Thymus (tissue), 11 donors: ENCODE measurements at regions not wholly inside any gene's neighbourhood (a gene's known extent, or its start where the extent isn't known, plus 50 kb on each side); places are given as distances from the start of the nearest gene placed in this dataset.

Source experiments
- DNase-seq, 9 donors: peaks; one replicate each; pipeline ENCODE4 v3.0.0-alpha.2; 2013; ENCODE audit warnings: low spot score in 9 of 9, low read depth in 6 of 9, missing footprints in 1 of 9
- H3K27ac ChIP-seq, 2 donors: one replicate each; pipeline ENCODE4 v1.5.1; 2013; ENCODE audit warnings: control low read depth in 1 of 2, low read depth in 1 of 2, low read length in 1 of 2, mild to moderate bottlenecking in 1 of 2, moderate library complexity in 1 of 2
- H3K27me3 ChIP-seq, 2 donors: one replicate each; pipeline ENCODE4 v1.5.1; 2013; ENCODE audit warnings: low read length in 1 of 2; ENCODE audit not compliant: control insufficient read depth in 2 of 2, insufficient read depth in 1 of 2
- H3K36me3 ChIP-seq, 2 donors: one replicate each; pipeline ENCODE4 v1.5.1; 2013; ENCODE audit warnings: low read length in 1 of 2, mild to moderate bottlenecking in 1 of 2, moderate library complexity in 1 of 2; ENCODE audit not compliant: control insufficient read depth in 2 of 2, insufficient read depth in 2 of 2
- H3K4me1 ChIP-seq, 2 donors: one replicate each; pipeline ENCODE4 v1.5.1; 2013; ENCODE audit warnings: low read length in 2 of 2; ENCODE audit not compliant: control insufficient read depth in 2 of 2, insufficient read depth in 2 of 2
- H3K4me3 ChIP-seq, 2 donors: one replicate each; pipeline ENCODE4 v1.5.1; 2013; ENCODE audit warnings: low read length in 2 of 2, control low read depth in 1 of 2, mild to moderate bottlenecking in 1 of 2
- H3K9me3 ChIP-seq, 2 donors: one replicate each; pipeline ENCODE4 v1.5.1; 2013; ENCODE audit warnings: low read length in 1 of 2, mild to moderate bottlenecking in 1 of 2; ENCODE audit not compliant: control insufficient read depth in 2 of 2, insufficient read depth in 1 of 2
- WGBS: extraction: QIAGEN DNeasy Blood & Tissue Kit; methylation state at CpG from one replicate; pipeline ENCODE4 v1.1.7; 2013; 5-methylcytosine and 5-hydroxymethylcytosine counted together
- donor health status: healthy.

- no peaks in the 10 kb centered on the region for H3K36me3 ChIP-seq
- H3K4me1 ChIP-seq = no peaks in the 10 kb centered on the region
- 69% methylated on average over 5 of the region's 5 CpGs for WGBS
- DNase-seq = no peak
- no peak overlapping the region for H3K27ac ChIP-seq
- H3K4me3 ChIP-seq = no peak overlapping the region
- H3K9me3 ChIP-seq = no peaks in the 10 kb centered on the region
- H3K27me3 ChIP-seq = no peaks in the 10 kb centered on the region
Measured at GRCh38 chr11:18878211-18878610, 61.0 kb downstream of the MRGPRX1 start.

DNA sequence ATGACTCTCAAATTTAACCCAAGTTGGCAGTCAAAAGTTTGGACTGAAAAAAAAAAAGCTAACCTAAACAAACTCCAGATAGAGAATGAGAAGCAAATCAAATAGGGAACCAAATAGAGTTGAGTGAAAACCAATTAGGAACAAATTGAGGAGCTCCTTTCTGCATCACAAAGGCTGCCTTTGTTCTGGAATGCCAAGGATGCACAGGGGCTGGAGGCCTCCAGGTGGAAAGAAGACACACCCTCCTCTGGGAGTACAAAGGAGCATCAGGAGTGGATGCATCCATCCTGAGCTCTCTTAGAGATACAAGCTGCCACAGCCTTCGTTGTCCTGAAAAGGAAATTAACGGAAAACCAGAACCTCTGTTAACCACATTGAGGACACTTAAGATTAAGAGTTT is 73.3 kb downstream of the MRGPRX1 start:
- Histone ChIP-seq H3K27ac (no peak overlapping the region), H3K4me1 (no peaks in the 10 kb centered on the region), H3K9me3 (no peaks in the 10 kb centered on the region), H3K27me3 (no peaks in the 10 kb centered on the region), H3K4me3 (no peak overlapping the region), H3K36me3 (no peaks in the 10 kb centered on the region)
- WGBS = 85% methylated on average over 2 of the region's 2 CpGs
- DNase-seq = no peak

DNA sequence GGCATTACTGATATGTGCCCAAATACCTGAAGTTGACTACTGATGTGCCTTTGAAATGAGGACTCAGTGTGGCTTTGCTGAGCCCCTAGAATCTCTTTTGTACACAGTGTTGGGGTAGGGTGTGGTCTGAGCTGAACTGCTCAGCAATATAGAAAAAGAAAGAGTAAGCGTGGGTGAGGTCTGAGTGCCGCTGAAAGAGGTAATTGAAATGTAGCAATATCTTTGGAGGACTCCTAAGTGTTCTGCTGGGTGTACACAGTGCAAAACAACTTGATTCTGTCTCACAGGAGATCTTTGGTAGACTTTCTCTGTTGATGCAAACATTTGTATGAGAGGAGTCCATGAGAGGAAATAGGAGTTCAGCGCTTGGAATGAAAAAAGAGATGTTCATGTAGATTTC is 73.7 kb upstream of the PTPN5 start:
- H3K36me3 ChIP-seq = no peaks in the 10 kb centered on the region
- no peak for DNase-seq
- WGBS = 95% methylated on average over 3 of the region's 3 CpGs
- H3K4me3 ChIP-seq = no peak overlapping the region
- H3K27ac ChIP-seq = no peak overlapping the region
- H3K27me3 ChIP-seq = no peaks in the 10 kb centered on the region
- H3K9me3 ChIP-seq = no peaks in the 10 kb centered on the region
- no peaks in the 10 kb centered on the region for H3K4me1 ChIP-seq

- peak in 1 of 9 donors; percentile 1 for DNase-seq
Measured at GRCh38 chr11:18853086-18853720, 61.6 kb upstream of the PTPN5 start.

GRCh38 chr11:18849406-18849805 is 57.8 kb upstream of the PTPN5 start:
- Histone ChIP-seq H3K4me3 (no peak overlapping the region), H3K36me3 (no peaks in the 10 kb centered on the region), H3K27me3 (no peaks in the 10 kb centered on the region), H3K4me1 (no peaks in the 10 kb centered on the region), H3K27ac (no peak overlapping the region), H3K9me3 (no peaks in the 10 kb centered on the region)
- 97% methylated on average over 1 of the region's 1 CpG for WGBS
- DNase-seq = no peak

More at GRCh38 chr11:18853086-18853720, 61.6 kb upstream of the PTPN5 start:
- Histone ChIP-seq H3K36me3 (no peaks in the 10 kb centered on the region), H3K4me3 (no peak overlapping the region), H3K4me1 (no peaks in the 10 kb centered on the region), H3K27me3 (no peaks in the 10 kb centered on the region), H3K9me3 (no peaks in the 10 kb centered on the region), H3K27ac (no peak overlapping the region)
- WGBS = 46% methylated on average over 5 of the region's 5 CpGs

DNA sequence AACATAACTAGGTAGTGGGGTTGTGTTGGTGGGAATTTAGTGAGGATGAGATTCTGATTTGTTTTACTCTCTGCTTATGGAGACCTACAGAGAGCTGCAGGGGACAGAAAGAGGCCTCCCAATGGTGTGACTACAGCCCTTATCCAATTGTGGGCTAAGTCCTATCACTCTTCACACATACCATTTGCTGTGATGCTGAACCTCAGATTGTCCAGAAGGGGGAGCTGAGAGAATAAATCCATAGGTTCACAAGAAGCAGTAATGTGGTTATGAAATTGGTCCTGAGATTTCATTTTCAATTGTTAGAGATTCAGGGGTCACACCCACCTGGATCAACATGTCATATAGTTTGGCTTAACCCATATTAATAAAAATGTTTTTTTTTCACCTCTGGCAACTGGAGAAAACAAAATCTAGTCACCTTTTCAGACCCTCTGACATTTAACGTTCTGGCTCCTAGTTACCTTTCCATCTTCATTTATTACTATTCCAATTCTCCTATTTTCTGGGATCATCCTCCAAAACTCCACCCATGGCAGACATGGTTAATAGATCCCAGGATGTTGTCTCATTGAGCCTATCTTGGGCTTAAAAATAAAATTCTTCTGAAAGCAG is 53.3 kb upstream of the PTPN5 start:
- H3K27me3 ChIP-seq = no peaks in the 10 kb centered on the region
- no peaks in the 10 kb centered on the region for H3K36me3 ChIP-seq
- peaks cover 0 to 4% of the 10 kb centered on the region in 2 donors for H3K9me3 ChIP-seq
- H3K27ac ChIP-seq = no peak overlapping the region
- peak in 1 of 9 donors; percentile 6 for DNase-seq
- WGBS = 83% methylated on average over 1 of the region's 1 CpG
- H3K4me3 ChIP-seq = no peak overlapping the region
- H3K4me1 ChIP-seq = no peaks in the 10 kb centered on the region
